DOHH2 (cell line): ENCODE measurements at regions not wholly inside any gene's neighbourhood (a gene's known extent, or its start where the extent isn't known, plus 50 kb on each side); places are given as distances from the start of the nearest gene placed in this dataset.

Experiments used
- H3F3A ChIP-seq: fragments of 200-600 bp; sonication (generic), shearing (Covaris generic); 2 replicates; pipeline ENCODE4 v1.6.0; 2016; ENCODE audit warnings: antibody characterized with exemption, mild to moderate bottlenecking; ENCODE audit not compliant: control insufficient read depth, insufficient read depth
- H3K27ac ChIP-seq: fragments of 200-600 bp; sonication (generic); 2 replicates; pipeline ENCODE4 v1.5.1; 2014; ENCODE audit warnings: low read depth, mild to moderate bottlenecking, low read length, moderate library complexity
- H3K27me3 ChIP-seq: fragments of 200-600 bp; sonication (generic); 2 replicates; pipeline ENCODE4 v1.6.1; 2014; ENCODE audit warnings: mild to moderate bottlenecking, low read length, mixed read lengths; ENCODE audit not compliant: control insufficient read depth
- H3K36me3 ChIP-seq: fragments of 200-600 bp; sonication (generic); 2 replicates; pipeline ENCODE4 v1.6.1; 2014; ENCODE audit warnings: mild to moderate bottlenecking, low read length, moderate library complexity, mixed read lengths; ENCODE audit not compliant: control insufficient read depth
- H3K4me1 ChIP-seq: fragments of 200-600 bp; sonication (generic); 2 replicates; pipeline ENCODE4 v1.6.1; 2014; ENCODE audit warnings: mild to moderate bottlenecking, low read length, mixed read lengths; ENCODE audit not compliant: control insufficient read depth
- H3K4me2 ChIP-seq: fragments of 200-600 bp; sonication (generic); 2 replicates; pipeline ENCODE4 v1.6.0; 2014; ENCODE audit warnings: mild to moderate bottlenecking, low read length, moderate library complexity
- H3K4me3 ChIP-seq: fragments of 200-600 bp; sonication (generic); 2 replicates; pipeline ENCODE4 v1.5.1; 2014; ENCODE audit warnings: mild to moderate bottlenecking, low read length, mixed read lengths
- H3K79me2 ChIP-seq: fragments of 200-600 bp; sonication (generic); 2 replicates; pipeline ENCODE4 v1.6.1; 2014; ENCODE audit warnings: mild to moderate bottlenecking, low read length, mixed read lengths; ENCODE audit not compliant: control insufficient read depth
- H3K9me2 ChIP-seq: fragments of 200-600 bp; sonication (generic); replicated peaks from 2 replicates; pipeline ENCODE4 v1.6.1; 2014; ENCODE audit warnings: mild to moderate bottlenecking, low read length, mixed read lengths; ENCODE audit not compliant: control insufficient read depth
- H3K9me3 ChIP-seq: fragments of 200-600 bp; sonication (generic); 2 replicates; pipeline ENCODE4 v1.6.1; 2014; ENCODE audit warnings: antibody characterized with exemption, low read length, mixed read lengths; ENCODE audit not compliant: control insufficient read depth, insufficient read depth
- H4K20me1 ChIP-seq: fragments of 200-600 bp; sonication (generic); 2 replicates; pipeline ENCODE4 v1.6.0; 2014; ENCODE audit warnings: low read depth, mild to moderate bottlenecking, antibody characterized with exemption, low read length, moderate library complexity; ENCODE audit not compliant: control insufficient read depth, insufficient read depth
- CTCF ChIP-seq: fragments of 200-600 bp; sonication (generic); IDR thresholded peaks from one replicate; pipeline ENCODE4 v1.5.1; 2014; ENCODE audit warnings: antibody characterized with exemption, mild to moderate bottlenecking, low read depth, low read length; ENCODE audit not compliant: poor library complexity, severe bottlenecking
- EZH2phosphoT487 ChIP-seq: fragments of 200-600 bp; sonication (generic); IDR thresholded peaks from 2 replicates; pipeline ENCODE4 v1.6.1; 2017; ENCODE audit warnings: borderline replicate concordance, mild to moderate bottlenecking, antibody characterized with exemption, low read length, moderate library complexity, mixed read lengths

GRCh38 chr2:239495791-239496233 is 95.0 kb upstream of the HDAC4 start:
- H3K4me3 ChIP-seq, result no peak overlapping the region
- H3K9me2 ChIP-seq, result no peaks in the 10 kb centered on the region
- no peak overlapping the region for H3K27ac ChIP-seq
- H3K9me3 ChIP-seq, result peaks cover 9% of the 10 kb centered on the region
- no peaks in the 10 kb centered on the region for H3K27me3 ChIP-seq
- no peaks in the 10 kb centered on the region for H3K79me2 ChIP-seq
- H3K4me1 ChIP-seq, result no peaks in the 10 kb centered on the region
- TF ChIP-seq CTCF (no peak), EZH2phosphoT487 (no peak)
- no peaks in the 10 kb centered on the region for H3K36me3 ChIP-seq
- H4K20me1 ChIP-seq, result no peaks in the 10 kb centered on the region
- H3F3A ChIP-seq, result no peaks in the 10 kb centered on the region
- H3K4me2 ChIP-seq, result no peak overlapping the region

- Histone ChIP-seq H3K4me2 (no peak overlapping the region), H3K4me3 (no peak overlapping the region), H3F3A (no peaks in the 10 kb centered on the region), H3K36me3 (no peaks in the 10 kb centered on the region), H3K4me1 (no peaks in the 10 kb centered on the region), H3K27ac (no peak overlapping the region), H3K27me3 (no peaks in the 10 kb centered on the region), H3K9me3 (peaks cover 9% of the 10 kb centered on the region), H4K20me1 (no peaks in the 10 kb centered on the region), H3K79me2 (no peaks in the 10 kb centered on the region), H3K9me2 (no peaks in the 10 kb centered on the region)
- TF ChIP-seq EZH2phosphoT487, result no peak
- no peak for TF ChIP-seq CTCF
These were observed 94.4 kb upstream of the HDAC4 start for GRCh38 chr2:239495175-239495574.

- Histone ChIP-seq H3K79me2 (no peaks in the 10 kb centered on the region), H3K4me3 (no peak overlapping the region), H4K20me1 (no peaks in the 10 kb centered on the region), H3K9me3 (peaks cover 9% of the 10 kb centered on the region), H3K27me3 (no peaks in the 10 kb centered on the region), H3K27ac (no peak overlapping the region), H3K9me2 (no peaks in the 10 kb centered on the region), H3K4me1 (no peaks in the 10 kb centered on the region), H3K4me2 (no peak overlapping the region), H3F3A (no peaks in the 10 kb centered on the region), H3K36me3 (no peaks in the 10 kb centered on the region)
- TF ChIP-seq EZH2phosphoT487 (no peak), CTCF (no peak)
These were observed 93.8 kb upstream of the HDAC4 start for GRCh38 chr2:239494578-239494977.

- H3K4me3 ChIP-seq, result no peak overlapping the region
- TF ChIP-seq EZH2phosphoT487 (no peak), CTCF (no peak)
- no peaks in the 10 kb centered on the region for H3K79me2 ChIP-seq
- H3K4me1 ChIP-seq, result no peaks in the 10 kb centered on the region
- H3F3A ChIP-seq, result no peaks in the 10 kb centered on the region
- H3K36me3 ChIP-seq, result no peaks in the 10 kb centered on the region
- H3K4me2 ChIP-seq, result no peak overlapping the region
- no peaks in the 10 kb centered on the region for H4K20me1 ChIP-seq
- no peaks in the 10 kb centered on the region for H3K9me3 ChIP-seq
- no peak overlapping the region for H3K27ac ChIP-seq
- H3K9me2 ChIP-seq, result no peaks in the 10 kb centered on the region
- H3K27me3 ChIP-seq, result no peaks in the 10 kb centered on the region
These were observed 88.7 kb upstream of the HDAC4 start for GRCh38 chr2:239489481-239489880.
